ENCODE measurements at regions not wholly inside any gene's neighbourhood (a gene's known extent, or its start where the extent isn't known, plus 50 kb on each side); places are given as distances from the start of the nearest gene placed in this dataset.

DNA sequence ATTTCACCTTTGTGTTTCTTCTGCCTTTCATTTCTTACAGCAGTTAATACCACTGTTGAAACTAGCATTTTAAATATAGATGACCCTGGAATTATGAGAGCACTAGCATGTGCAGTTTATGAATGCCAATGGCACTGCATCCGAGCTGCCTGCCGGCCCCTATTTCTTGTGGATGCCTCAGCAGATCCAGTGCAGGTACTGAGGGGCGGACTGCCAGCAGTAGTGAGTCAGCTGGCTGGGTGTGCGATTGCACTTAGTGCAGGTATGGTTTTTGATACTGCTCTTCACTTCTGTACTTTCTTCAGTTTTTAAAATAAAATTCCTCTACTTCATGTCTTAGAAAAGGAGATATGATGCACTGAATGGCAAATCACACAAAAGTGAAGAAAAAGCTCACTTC lies 453.0 kb downstream of the DIPK2A start:
- Histone ChIP-seq H3F3A (ENCODE audit: insufficient read depth, low read length) (no peaks in the 10 kb centered on the region), H3K27ac (ENCODE audit: low read depth, low read length, poor library complexity, severe bottlenecking) (no peak overlapping the region), H3K4me2 (ENCODE audit: low read length) (no peak overlapping the region), H3K9ac (ENCODE audit: low read length) (no peak overlapping the region), H4K20me1 (ENCODE audit: insufficient read depth, low read length) (no peaks in the 10 kb centered on the region), H3K9me2 (ENCODE audit: low read depth, low read length) (no peaks in the 10 kb centered on the region), H3K36me3 (ENCODE audit: insufficient read depth, low read length) (no peaks in the 10 kb centered on the region), H3K27me3 (ENCODE audit: insufficient read depth, low read length) (no peaks in the 10 kb centered on the region), H3K9me3 (ENCODE audit: low read length) (no peaks in the 10 kb centered on the region), H3K79me2 (ENCODE audit: insufficient read depth, low read length) (no peaks in the 10 kb centered on the region), H3K4me1 (ENCODE audit: insufficient read depth, low read length, severe bottlenecking) (no peaks in the 10 kb centered on the region), H3K4me3 (ENCODE audit: low read depth, low read length, poor library complexity, severe bottlenecking) (no peak overlapping the region), H2AFZ (ENCODE audit: low read length) (no peak overlapping the region)
- TF ChIP-seq, protein P1, sequence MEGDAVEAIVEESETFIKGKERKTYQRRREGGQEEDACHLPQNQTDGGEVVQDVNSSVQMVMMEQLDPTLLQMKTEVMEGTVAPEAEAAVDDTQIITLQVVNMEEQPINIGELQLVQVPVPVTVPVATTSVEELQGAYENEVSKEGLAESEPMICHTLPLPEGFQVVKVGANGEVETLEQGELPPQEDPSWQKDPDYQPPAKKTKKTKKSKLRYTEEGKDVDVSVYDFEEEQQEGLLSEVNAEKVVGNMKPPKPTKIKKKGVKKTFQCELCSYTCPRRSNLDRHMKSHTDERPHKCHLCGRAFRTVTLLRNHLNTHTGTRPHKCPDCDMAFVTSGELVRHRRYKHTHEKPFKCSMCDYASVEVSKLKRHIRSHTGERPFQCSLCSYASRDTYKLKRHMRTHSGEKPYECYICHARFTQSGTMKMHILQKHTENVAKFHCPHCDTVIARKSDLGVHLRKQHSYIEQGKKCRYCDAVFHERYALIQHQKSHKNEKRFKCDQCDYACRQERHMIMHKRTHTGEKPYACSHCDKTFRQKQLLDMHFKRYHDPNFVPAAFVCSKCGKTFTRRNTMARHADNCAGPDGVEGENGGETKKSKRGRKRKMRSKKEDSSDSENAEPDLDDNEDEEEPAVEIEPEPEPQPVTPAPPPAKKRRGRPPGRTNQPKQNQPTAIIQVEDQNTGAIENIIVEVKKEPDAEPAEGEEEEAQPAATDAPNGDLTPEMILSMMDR (IDR thresholded peaks at IDR 0.05; ENCODE audit: low read length) = no peak
- no peak for TF ChIP-seq EZH2 (IDR thresholded peaks at IDR 0.05; ENCODE audit: borderline replicate concordance, low read length)

- Histone ChIP-seq H3K4me3 (ENCODE audit: low read depth, low read length, poor library complexity, severe bottlenecking) (no peak overlapping the region), H3K36me3 (ENCODE audit: insufficient read depth, low read length) (no peaks in the 10 kb centered on the region), H3K4me2 (ENCODE audit: low read length) (no peak overlapping the region), H2AFZ (ENCODE audit: low read length) (no peak overlapping the region), H3K4me1 (ENCODE audit: insufficient read depth, low read length, severe bottlenecking) (no peaks in the 10 kb centered on the region), H3K9ac (ENCODE audit: low read length) (no peak overlapping the region), H3K79me2 (ENCODE audit: insufficient read depth, low read length) (no peaks in the 10 kb centered on the region), H3K27me3 (ENCODE audit: insufficient read depth, low read length) (no peaks in the 10 kb centered on the region), H3K27ac (ENCODE audit: low read depth, low read length, poor library complexity, severe bottlenecking) (no peak overlapping the region), H4K20me1 (ENCODE audit: insufficient read depth, low read length) (no peaks in the 10 kb centered on the region), H3K9me2 (ENCODE audit: low read depth, low read length) (no peaks in the 10 kb centered on the region), H3F3A (ENCODE audit: insufficient read depth, low read length) (no peaks in the 10 kb centered on the region), H3K9me3 (ENCODE audit: low read length) (no peaks in the 10 kb centered on the region)
- TF ChIP-seq EZH2 (IDR thresholded peaks at IDR 0.05; ENCODE audit: borderline replicate concordance, low read length) = no peak
- TF ChIP-seq, protein P1 (IDR thresholded peaks at IDR 0.05; ENCODE audit: low read length) = no peak
These were observed 454.7 kb downstream of the DIPK2A start for GRCh38 chr3:144426366-144426765.

- H3K9me2 ChIP-seq (ENCODE audit: low read depth, low read length) = no peaks in the 10 kb centered on the region
- no peaks in the 10 kb centered on the region for H4K20me1 ChIP-seq (ENCODE audit: insufficient read depth, low read length)
- TF ChIP-seq EZH2 (IDR thresholded peaks at IDR 0.05; ENCODE audit: borderline replicate concordance, low read length) = no peak
- no peaks in the 10 kb centered on the region for H3F3A ChIP-seq (ENCODE audit: insufficient read depth, low read length)
- no peaks in the 10 kb centered on the region for H3K36me3 ChIP-seq (ENCODE audit: insufficient read depth, low read length)
- H3K27ac ChIP-seq (ENCODE audit: low read depth, low read length, poor library complexity, severe bottlenecking) = no peak overlapping the region
- H3K4me3 ChIP-seq (ENCODE audit: low read depth, low read length, poor library complexity, severe bottlenecking) = no peak overlapping the region
- H3K9ac ChIP-seq (ENCODE audit: low read length) = no peak overlapping the region
- no peaks in the 10 kb centered on the region for H3K9me3 ChIP-seq (ENCODE audit: low read length)
- no peaks in the 10 kb centered on the region for H3K79me2 ChIP-seq (ENCODE audit: insufficient read depth, low read length)
- no peaks in the 10 kb centered on the region for H3K27me3 ChIP-seq (ENCODE audit: insufficient read depth, low read length)
- no peak overlapping the region for H2AFZ ChIP-seq (ENCODE audit: low read length)
- no peak overlapping the region for H3K4me2 ChIP-seq (ENCODE audit: low read length)
- no peaks in the 10 kb centered on the region for H3K4me1 ChIP-seq (ENCODE audit: insufficient read depth, low read length, severe bottlenecking)
These were observed 455.3 kb downstream of the DIPK2A start for GRCh38 chr3:144426967-144427366.

- H3K4me2 ChIP-seq (ENCODE audit: low read length) = no peak overlapping the region
- no peaks in the 10 kb centered on the region for H3K27me3 ChIP-seq (ENCODE audit: insufficient read depth, low read length)
- no peak overlapping the region for H3K4me3 ChIP-seq (ENCODE audit: low read depth, low read length, poor library complexity, severe bottlenecking)
- no peak overlapping the region for H2AFZ ChIP-seq (ENCODE audit: low read length)
- H3K36me3 ChIP-seq (ENCODE audit: insufficient read depth, low read length) = no peaks in the 10 kb centered on the region
- no peak overlapping the region for H3K9ac ChIP-seq (ENCODE audit: low read length)
- no peaks in the 10 kb centered on the region for H3K4me1 ChIP-seq (ENCODE audit: insufficient read depth, low read length, severe bottlenecking)
- no peak overlapping the region for H3K27ac ChIP-seq (ENCODE audit: low read depth, low read length, poor library complexity, severe bottlenecking)
- TF ChIP-seq, protein P1 (IDR thresholded peaks at IDR 0.05; ENCODE audit: low read length) = no peak
- TF ChIP-seq EZH2 (IDR thresholded peaks at IDR 0.05; ENCODE audit: borderline replicate concordance, low read length) = no peak
- no peaks in the 10 kb centered on the region for H3K79me2 ChIP-seq (ENCODE audit: insufficient read depth, low read length)
- no peaks in the 10 kb centered on the region for H3K9me2 ChIP-seq (ENCODE audit: low read depth, low read length)
- no peaks in the 10 kb centered on the region for H3F3A ChIP-seq (ENCODE audit: insufficient read depth, low read length)
- no peaks in the 10 kb centered on the region for H4K20me1 ChIP-seq (ENCODE audit: insufficient read depth, low read length)
- no peaks in the 10 kb centered on the region for H3K9me3 ChIP-seq (ENCODE audit: low read length)
These were observed 458.1 kb downstream of the DIPK2A start for GRCh38 chr3:144429719-144430121.
